ENCODE measurements at regions not wholly inside any gene's neighbourhood (a gene's known extent, or its start where the extent isn't known, plus 50 kb on each side); places are given as distances from the start of the nearest gene placed in this dataset.

DNA sequence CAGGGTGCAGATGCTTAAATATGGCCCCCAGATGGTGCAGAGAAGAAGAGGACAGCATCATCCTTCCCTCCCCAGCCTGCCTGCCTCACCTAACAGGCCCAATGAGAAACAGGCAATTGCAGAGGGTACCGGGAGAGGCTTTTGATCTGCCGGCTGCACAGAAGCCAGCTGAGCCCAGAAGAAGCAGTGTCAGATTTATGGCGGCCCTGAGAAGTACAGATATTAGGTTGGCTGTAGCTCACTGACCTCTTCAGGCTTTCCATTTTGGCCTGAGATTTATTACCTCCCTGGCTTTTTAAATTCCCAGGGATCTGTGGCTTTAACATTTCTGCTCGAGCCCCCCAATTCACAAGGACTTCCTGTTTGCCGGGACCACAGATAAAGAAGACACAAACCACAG is 278.7 kb downstream of the EN1 start:
- DNase-seq (ENCODE audit: low spot score) (no peak), ATAC-seq (no peak)
- POLR2A ChIA-PET: no interaction called here

DNA sequence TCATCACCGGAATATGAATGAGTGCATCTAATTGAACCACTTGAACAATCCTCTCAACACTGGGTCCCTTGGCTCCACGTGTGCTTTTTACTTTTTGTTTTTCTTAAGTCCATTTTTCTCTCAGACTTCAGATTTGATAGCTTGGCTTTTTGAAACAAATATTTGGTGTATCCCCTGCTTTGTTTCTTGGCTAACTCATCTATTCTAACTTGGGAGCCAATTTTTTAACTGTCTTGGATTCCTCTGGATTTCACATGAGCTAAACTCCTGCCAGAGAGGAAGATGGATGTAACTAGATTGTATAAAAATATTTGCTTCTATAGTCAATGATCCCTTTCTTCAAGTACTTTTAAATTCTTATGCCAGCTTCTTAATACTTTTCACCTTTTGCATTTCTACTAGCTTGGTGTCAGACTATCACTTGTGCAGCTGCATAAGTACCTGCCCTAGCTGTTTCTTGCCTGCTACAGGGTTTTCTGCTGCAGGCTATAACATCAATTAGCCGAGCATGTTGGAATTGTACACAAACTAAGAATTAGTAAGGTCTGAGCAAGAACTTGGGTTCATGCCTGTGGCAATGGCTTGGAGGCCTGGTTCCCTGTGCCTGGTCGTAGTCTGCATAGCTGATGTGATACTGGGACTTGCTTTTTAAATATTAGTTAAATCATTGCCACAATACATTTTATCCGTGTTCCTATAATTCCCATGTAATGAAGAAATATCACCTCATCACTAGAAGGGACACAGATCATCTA is 281.5 kb downstream of the EN1 start:
- ATAC-seq: no peak
- DNase-seq (ENCODE audit: low spot score): no peak
- Mint-ChIP-seq H3K4me1 (peaks cover 5% of the 10 kb centered on the region; the same call in 1 of the 2 replicates), H3K36me3 (0 out of 2 replicates have a peak, but pooled peaks cover 2% of the 10 kb centered on the region), H3K27ac (no peak overlapping the region), H3K4me3 (no peak overlapping the region), H3K27me3 (ENCODE audit: low read depth) (peaks cover 3% of the 10 kb centered on the region; the same call in 1 of the 2 replicates), H3K9me3 (peaks cover 7% of the 10 kb centered on the region; the same call in 1 of the 2 replicates)
- TF ChIP-seq, protein P1, sequence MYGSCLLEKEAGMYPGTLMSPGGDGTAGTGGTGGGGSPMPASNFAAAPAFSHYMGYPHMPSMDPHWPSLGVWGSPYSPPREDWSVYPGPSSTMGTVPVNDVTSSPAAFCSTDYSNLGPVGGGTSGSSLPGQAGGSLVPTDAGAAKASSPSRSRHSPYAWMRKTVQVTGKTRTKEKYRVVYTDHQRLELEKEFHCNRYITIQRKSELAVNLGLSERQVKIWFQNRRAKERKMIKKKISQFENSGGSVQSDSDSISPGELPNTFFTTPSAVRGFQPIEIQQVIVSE (CRISPR knock-in tag; IDR thresholded peaks at IDR 0.05; ENCODE audit: borderline replicate concordance): no peak
- no peak for TF ChIP-seq ZNF121 (CRISPR knock-in tag; IDR thresholded peaks at IDR 0.05)
- TF ChIP-seq ZNF138 (CRISPR knock-in tag; conservative IDR thresholded peaks at IDR 0.05): no peak
- no peak for TF ChIP-seq JUN (CRISPR knock-in tag; IDR thresholded peaks at IDR 0.05)
- CTCF ChIA-PET: no interaction called here
- POLR2A ChIA-PET: no interaction called here

More for the DNA sequence above, 278.7 kb downstream of the EN1 start:
- Mint-ChIP-seq H3K4me3 (no peak overlapping the region), H3K36me3 (0 out of 2 replicates have a peak, but pooled peaks cover 2% of the 10 kb centered on the region), H3K9me3 (peaks cover 5% of the 10 kb centered on the region; the same call in 1 of the 2 replicates), H3K4me1 (0 out of 2 replicates have a peak, but pooled peaks cover 5% of the 10 kb centered on the region), H3K27me3 (ENCODE audit: low read depth) (peaks cover 3% of the 10 kb centered on the region; the same call in 1 of the 2 replicates), H3K27ac (no peak overlapping the region)
- CTCF ChIA-PET: interaction anchor here (1.5 kb wide), 1 partner anchor 14 kb away, joined by 4 read pairs; no protein-coding TSS in a partner anchor
- TF ChIP-seq NR2C2 (CRISPR knock-in tag; IDR thresholded peaks at IDR 0.05) (no peak), SP1 (CRISPR knock-in tag; conservative IDR thresholded peaks at IDR 0.05) (no peak), ZNF671 (CRISPR knock-in tag; IDR thresholded peaks at IDR 0.05) (no peak), ZBTB21 (CRISPR knock-in tag; IDR thresholded peaks at IDR 0.05; ENCODE audit: borderline replicate concordance) (no peak)
- TF ChIP-seq, protein P2, sequence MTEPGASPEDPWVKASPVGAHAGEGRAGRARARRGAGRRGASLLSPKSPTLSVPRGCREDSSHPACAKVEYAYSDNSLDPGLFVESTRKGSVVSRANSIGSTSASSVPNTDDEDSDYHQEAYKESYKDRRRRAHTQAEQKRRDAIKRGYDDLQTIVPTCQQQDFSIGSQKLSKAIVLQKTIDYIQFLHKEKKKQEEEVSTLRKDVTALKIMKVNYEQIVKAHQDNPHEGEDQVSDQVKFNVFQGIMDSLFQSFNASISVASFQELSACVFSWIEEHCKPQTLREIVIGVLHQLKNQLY (CRISPR knock-in tag; IDR thresholded peaks at IDR 0.05): no peak
- TF ChIP-seq, protein P3, sequence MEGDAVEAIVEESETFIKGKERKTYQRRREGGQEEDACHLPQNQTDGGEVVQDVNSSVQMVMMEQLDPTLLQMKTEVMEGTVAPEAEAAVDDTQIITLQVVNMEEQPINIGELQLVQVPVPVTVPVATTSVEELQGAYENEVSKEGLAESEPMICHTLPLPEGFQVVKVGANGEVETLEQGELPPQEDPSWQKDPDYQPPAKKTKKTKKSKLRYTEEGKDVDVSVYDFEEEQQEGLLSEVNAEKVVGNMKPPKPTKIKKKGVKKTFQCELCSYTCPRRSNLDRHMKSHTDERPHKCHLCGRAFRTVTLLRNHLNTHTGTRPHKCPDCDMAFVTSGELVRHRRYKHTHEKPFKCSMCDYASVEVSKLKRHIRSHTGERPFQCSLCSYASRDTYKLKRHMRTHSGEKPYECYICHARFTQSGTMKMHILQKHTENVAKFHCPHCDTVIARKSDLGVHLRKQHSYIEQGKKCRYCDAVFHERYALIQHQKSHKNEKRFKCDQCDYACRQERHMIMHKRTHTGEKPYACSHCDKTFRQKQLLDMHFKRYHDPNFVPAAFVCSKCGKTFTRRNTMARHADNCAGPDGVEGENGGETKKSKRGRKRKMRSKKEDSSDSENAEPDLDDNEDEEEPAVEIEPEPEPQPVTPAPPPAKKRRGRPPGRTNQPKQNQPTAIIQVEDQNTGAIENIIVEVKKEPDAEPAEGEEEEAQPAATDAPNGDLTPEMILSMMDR (IDR thresholded peaks at IDR 0.05): no peak
- TF ChIP-seq, protein P4, sequence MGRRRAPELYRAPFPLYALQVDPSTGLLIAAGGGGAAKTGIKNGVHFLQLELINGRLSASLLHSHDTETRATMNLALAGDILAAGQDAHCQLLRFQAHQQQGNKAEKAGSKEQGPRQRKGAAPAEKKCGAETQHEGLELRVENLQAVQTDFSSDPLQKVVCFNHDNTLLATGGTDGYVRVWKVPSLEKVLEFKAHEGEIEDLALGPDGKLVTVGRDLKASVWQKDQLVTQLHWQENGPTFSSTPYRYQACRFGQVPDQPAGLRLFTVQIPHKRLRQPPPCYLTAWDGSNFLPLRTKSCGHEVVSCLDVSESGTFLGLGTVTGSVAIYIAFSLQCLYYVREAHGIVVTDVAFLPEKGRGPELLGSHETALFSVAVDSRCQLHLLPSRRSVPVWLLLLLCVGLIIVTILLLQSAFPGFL (CRISPR knock-in tag; IDR thresholded peaks at IDR 0.05; ENCODE audit: borderline replicate concordance): no peak
- TF ChIP-seq, protein P5, sequence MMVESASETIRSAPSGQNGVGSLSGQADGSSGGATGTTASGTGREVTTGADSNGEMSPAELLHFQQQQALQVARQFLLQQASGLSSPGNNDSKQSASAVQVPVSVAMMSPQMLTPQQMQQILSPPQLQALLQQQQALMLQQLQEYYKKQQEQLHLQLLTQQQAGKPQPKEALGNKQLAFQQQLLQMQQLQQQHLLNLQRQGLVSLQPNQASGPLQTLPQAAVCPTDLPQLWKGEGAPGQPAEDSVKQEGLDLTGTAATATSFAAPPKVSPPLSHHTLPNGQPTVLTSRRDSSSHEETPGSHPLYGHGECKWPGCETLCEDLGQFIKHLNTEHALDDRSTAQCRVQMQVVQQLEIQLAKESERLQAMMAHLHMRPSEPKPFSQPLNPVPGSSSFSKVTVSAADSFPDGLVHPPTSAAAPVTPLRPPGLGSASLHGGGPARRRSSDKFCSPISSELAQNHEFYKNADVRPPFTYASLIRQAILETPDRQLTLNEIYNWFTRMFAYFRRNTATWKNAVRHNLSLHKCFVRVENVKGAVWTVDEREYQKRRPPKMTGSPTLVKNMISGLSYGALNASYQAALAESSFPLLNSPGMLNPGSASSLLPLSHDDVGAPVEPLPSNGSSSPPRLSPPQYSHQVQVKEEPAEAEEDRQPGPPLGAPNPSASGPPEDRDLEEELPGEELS (CRISPR knock-in tag; IDR thresholded peaks at IDR 0.05): no peak
- TF ChIP-seq, protein P6, sequence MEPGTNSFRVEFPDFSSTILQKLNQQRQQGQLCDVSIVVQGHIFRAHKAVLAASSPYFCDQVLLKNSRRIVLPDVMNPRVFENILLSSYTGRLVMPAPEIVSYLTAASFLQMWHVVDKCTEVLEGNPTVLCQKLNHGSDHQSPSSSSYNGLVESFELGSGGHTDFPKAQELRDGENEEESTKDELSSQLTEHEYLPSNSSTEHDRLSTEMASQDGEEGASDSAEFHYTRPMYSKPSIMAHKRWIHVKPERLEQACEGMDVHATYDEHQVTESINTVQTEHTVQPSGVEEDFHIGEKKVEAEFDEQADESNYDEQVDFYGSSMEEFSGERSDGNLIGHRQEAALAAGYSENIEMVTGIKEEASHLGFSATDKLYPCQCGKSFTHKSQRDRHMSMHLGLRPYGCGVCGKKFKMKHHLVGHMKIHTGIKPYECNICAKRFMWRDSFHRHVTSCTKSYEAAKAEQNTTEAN (CRISPR knock-in tag; IDR thresholded peaks at IDR 0.05): no peak

Data from WTC11 (cell line).